Effector CD8-positive, alpha-beta T cell (primary cell): ENCODE measurements at regions not wholly inside any gene's neighbourhood (a gene's known extent, or its start where the extent isn't known, plus 50 kb on each side); places are given as distances from the start of the nearest gene placed in this dataset.
"Not testable (repeated sequence)": the region's sequence is repeated elsewhere in the genome, so short reads cannot be mapped to it uniquely, and the experiment has no call there.

Source experiments
- DNase-seq: peaks from one replicate; lab custom pipeline; 2025; lab: John Stamatoyannopoulos, UW

GRCh38 chr2:147275943-147276342 lies 568.9 kb upstream of the ACVR2A start:
- DNase-seq = no peak

- DNase-seq = no peak
These were observed 571.2 kb upstream of the ACVR2A start for GRCh38 chr2:147273628-147274027.

GRCh38 chr2:147273106-147273505 lies 571.7 kb upstream of the ACVR2A start:
- DNase-seq = no peak

GRCh38 chr2:147269581-147269980 lies 575.2 kb upstream of the ACVR2A start:
- not testable (repeated sequence) for DNase-seq

- no peak for DNase-seq
These were observed 584.6 kb upstream of the ACVR2A start for GRCh38 chr2:147260241-147260640.

GRCh38 chr2:147255812-147256211 lies 589.0 kb upstream of the ACVR2A start:
- DNase-seq = no peak

GRCh38 chr2:147250652-147251356 lies 594.0 kb upstream of the ACVR2A start:
- DNase-seq = no peak

GRCh38 chr2:147247749-147248148 lies 597.1 kb upstream of the ACVR2A start:
- no peak for DNase-seq

GRCh38 chr2:147242445-147242844 lies 602.4 kb upstream of the ACVR2A start:
- DNase-seq = no peak

GRCh38 chr2:147236601-147237000 lies 608.2 kb upstream of the ACVR2A start:
- DNase-seq = no peak

- no peak for DNase-seq
These were observed 612.6 kb upstream of the ACVR2A start for GRCh38 chr2:147232225-147232669.

- DNase-seq = no peak
These were observed 613.2 kb upstream of the ACVR2A start for GRCh38 chr2:147231607-147232006.

- DNase-seq = no peak
These were observed 613.7 kb upstream of the ACVR2A start for GRCh38 chr2:147231081-147231480.

GRCh38 chr2:147227313-147227712 lies 617.5 kb upstream of the ACVR2A start:
- DNase-seq = no peak

GRCh38 chr2:147224070-147224469 lies 620.8 kb upstream of the ACVR2A start:
- DNase-seq = no peak

- no peak for DNase-seq
These were observed 621.2 kb upstream of the ACVR2A start for GRCh38 chr2:147223553-147224060.

GRCh38 chr2:147223119-147223518 lies 621.7 kb upstream of the ACVR2A start:
- no peak for DNase-seq

- DNase-seq = no peak
These were observed 622.3 kb upstream of the ACVR2A start for GRCh38 chr2:147222506-147222905.

- DNase-seq = no peak
These were observed 629.9 kb upstream of the ACVR2A start for GRCh38 chr2:147214914-147215313.

GRCh38 chr2:147211484-147211883 lies 633.3 kb upstream of the ACVR2A start:
- DNase-seq = no peak

GRCh38 chr2:147204102-147204501 lies 640.7 kb upstream of the ACVR2A start:
- no peak for DNase-seq

GRCh38 chr2:147198651-147199171 lies 646.1 kb upstream of the ACVR2A start:
- no peak for DNase-seq

- no peak for DNase-seq
These were observed 646.9 kb upstream of the ACVR2A start for GRCh38 chr2:147197754-147198483.
